ENCODE measurements at regions not wholly inside any gene's neighbourhood (a gene's known extent, or its start where the extent isn't known, plus 50 kb on each side); places are given as distances from the start of the nearest gene placed in this dataset.

DNA sequence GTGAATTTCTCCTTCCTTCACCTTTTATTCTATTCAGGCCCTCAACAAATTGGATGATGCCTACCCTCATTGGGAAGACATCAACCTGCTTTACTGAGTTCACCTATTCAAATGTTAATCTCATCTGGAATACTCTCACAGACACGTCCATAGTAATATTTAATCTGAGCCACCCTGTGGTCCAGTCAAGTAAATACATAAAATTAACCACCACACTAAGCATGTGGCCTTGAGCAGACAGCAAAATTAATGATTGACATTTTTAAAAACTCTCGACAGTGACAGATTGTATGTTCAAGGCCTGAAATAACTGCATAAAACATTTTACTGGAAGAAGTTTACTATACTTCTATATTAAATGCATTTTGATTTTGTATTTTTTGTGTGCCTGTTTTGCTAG is 540.6 kb upstream of the GCFC2 start:
- TF ChIP-seq, protein P1, sequence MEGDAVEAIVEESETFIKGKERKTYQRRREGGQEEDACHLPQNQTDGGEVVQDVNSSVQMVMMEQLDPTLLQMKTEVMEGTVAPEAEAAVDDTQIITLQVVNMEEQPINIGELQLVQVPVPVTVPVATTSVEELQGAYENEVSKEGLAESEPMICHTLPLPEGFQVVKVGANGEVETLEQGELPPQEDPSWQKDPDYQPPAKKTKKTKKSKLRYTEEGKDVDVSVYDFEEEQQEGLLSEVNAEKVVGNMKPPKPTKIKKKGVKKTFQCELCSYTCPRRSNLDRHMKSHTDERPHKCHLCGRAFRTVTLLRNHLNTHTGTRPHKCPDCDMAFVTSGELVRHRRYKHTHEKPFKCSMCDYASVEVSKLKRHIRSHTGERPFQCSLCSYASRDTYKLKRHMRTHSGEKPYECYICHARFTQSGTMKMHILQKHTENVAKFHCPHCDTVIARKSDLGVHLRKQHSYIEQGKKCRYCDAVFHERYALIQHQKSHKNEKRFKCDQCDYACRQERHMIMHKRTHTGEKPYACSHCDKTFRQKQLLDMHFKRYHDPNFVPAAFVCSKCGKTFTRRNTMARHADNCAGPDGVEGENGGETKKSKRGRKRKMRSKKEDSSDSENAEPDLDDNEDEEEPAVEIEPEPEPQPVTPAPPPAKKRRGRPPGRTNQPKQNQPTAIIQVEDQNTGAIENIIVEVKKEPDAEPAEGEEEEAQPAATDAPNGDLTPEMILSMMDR (IDR thresholded peaks at IDR 0.05) = no peak
- no peak for TF ChIP-seq POLR2A (IDR thresholded peaks at IDR 0.05)
